Stimulated activated naive CD8-positive, alpha-beta T cell treated with anti-CD3 and anti-CD28 coated beads, Interleukin-15, amount 100 ng/mL, for 72 hours (primary cell): ENCODE measurements at regions not wholly inside any gene's neighbourhood (a gene's known extent, or its start where the extent isn't known, plus 50 kb on each side); places are given as distances from the start of the nearest gene placed in this dataset.
"Not testable (repeated sequence)": the region's sequence is repeated elsewhere in the genome, so short reads cannot be mapped to it uniquely, and the experiment has no call there.

Experiments
- ATAC-seq: fragments of 150-1000 bp; cut with Tn5 transposase; 2 replicates; pipeline ENCODE4 v1.10.0; 2021; ENCODE audit warnings: mild to moderate bottlenecking, moderate library complexity
- DNase-seq, 2 donors: peaks; one replicate each; pipeline ENCODE4 v3.0.0; 2021 to 2022
- H3K27ac Mint-ChIP-seq, 2 donors: one replicate each; pipeline ENCODE4 v1.8.0; 2022; ENCODE audit warnings: mild to moderate bottlenecking in 2 of 2, mixed read lengths in 2 of 2, moderate library complexity in 2 of 2
- H3K27me3 Mint-ChIP-seq: one replicate; pipeline ENCODE4 v1.8.0; 2022; ENCODE audit warnings: mixed read lengths
- H3K4me1 Mint-ChIP-seq: one replicate; pipeline ENCODE4 v1.8.0; 2022; ENCODE audit warnings: mild to moderate bottlenecking, mixed read lengths
- H3K4me3 Mint-ChIP-seq, 2 donors: one replicate each; pipeline ENCODE4 v1.8.0; 2022; ENCODE audit warnings: mild to moderate bottlenecking in 2 of 2, mixed read lengths in 2 of 2, moderate library complexity in 1 of 2
- H3K9me3 Mint-ChIP-seq, 2 donors: one replicate each; pipeline ENCODE4 v1.8.0; 2022; ENCODE audit warnings: mixed read lengths in 2 of 2

GRCh38 chr12:58090685-58091084, 149.3 kb downstream of the ATP23 start:
- Mint-ChIP-seq H3K9me3 (no peaks in the 10 kb centered on the region), H3K4me3 (no peak overlapping the region), H3K27me3 (peaks cover 21% of the 10 kb centered on the region), H3K4me1 (no peaks in the 10 kb centered on the region), H3K27ac (no peak overlapping the region)
- DNase-seq, result no peak
- ATAC-seq, result no peak

GRCh38 chr12:58095002-58095401, 153.6 kb downstream of the ATP23 start:
- H3K4me1 Mint-ChIP-seq, result no peaks in the 10 kb centered on the region
- no peaks in the 10 kb centered on the region for H3K9me3 Mint-ChIP-seq
- no peak for DNase-seq
- H3K27me3 Mint-ChIP-seq, result peaks cover 16% of the 10 kb centered on the region
- no peak for ATAC-seq
- no peak overlapping the region for H3K4me3 Mint-ChIP-seq
- H3K27ac Mint-ChIP-seq, result no peak overlapping the region

DNA sequence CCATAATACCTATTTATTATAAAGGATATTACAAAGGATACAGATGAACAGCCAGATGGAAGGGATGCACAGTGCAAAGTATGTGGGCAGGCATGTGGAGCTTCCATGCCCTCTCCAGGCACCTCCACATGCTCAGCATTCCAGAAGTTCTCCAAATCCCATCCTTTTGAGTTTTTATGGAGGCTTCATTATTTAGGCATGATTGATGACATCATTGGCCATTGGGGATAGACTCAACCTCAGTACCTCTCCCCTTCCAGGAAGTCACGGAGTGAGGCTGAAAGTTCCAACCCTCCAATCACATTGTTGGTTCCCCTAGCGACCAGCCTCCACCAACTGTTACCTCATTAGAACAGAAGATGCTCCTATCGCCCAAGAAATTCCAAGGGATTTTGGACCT, 156.4 kb downstream of the ATP23 start:
- peaks cover 16% of the 10 kb centered on the region for H3K27me3 Mint-ChIP-seq
- no peaks in the 10 kb centered on the region for H3K9me3 Mint-ChIP-seq
- no peak for DNase-seq
- no peaks in the 10 kb centered on the region for H3K4me1 Mint-ChIP-seq
- no peak for ATAC-seq
- H3K27ac Mint-ChIP-seq, result no peak overlapping the region
- no peak overlapping the region for H3K4me3 Mint-ChIP-seq

- peaks cover 6% of the 10 kb centered on the region for H3K27me3 Mint-ChIP-seq
- DNase-seq (no peak), ATAC-seq (no peak)
- H3K9me3 Mint-ChIP-seq, result no peaks in the 10 kb centered on the region
- no peaks in the 10 kb centered on the region for H3K4me1 Mint-ChIP-seq
- no peak overlapping the region for H3K27ac Mint-ChIP-seq
- H3K4me3 Mint-ChIP-seq, result no peak overlapping the region
Observed at GRCh38 chr12:58099476-58099875, 158.1 kb downstream of the ATP23 start.

DNA sequence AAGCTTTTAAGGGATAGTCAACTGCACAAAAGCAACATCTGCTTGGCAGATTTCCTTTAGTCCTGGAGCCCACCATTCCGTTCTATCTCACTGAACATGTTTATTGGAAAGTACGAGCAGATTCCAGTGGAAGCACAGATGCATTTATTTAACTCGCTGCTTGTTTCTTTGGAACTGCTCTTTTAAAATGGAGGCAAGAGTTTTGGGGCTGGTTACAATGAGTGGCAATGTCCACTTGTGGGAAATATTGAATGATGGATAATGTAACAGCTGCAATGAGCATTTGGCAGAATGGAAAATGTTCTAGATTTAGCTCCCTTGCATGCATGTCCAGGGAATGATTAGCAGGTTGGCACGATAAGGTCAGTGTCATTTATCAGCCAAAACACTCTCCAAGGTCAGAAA, 163.0 kb downstream of the ATP23 start:
- ATAC-seq (no peak), DNase-seq (no peak)
- peaks cover 0 to 4% of the 10 kb centered on the region in 2 donors for H3K9me3 Mint-ChIP-seq
- no peaks in the 10 kb centered on the region for H3K4me1 Mint-ChIP-seq
- H3K27ac Mint-ChIP-seq, result no peak overlapping the region
- H3K27me3 Mint-ChIP-seq, result peaks cover 5% of the 10 kb centered on the region
- no peak overlapping the region for H3K4me3 Mint-ChIP-seq

DNA sequence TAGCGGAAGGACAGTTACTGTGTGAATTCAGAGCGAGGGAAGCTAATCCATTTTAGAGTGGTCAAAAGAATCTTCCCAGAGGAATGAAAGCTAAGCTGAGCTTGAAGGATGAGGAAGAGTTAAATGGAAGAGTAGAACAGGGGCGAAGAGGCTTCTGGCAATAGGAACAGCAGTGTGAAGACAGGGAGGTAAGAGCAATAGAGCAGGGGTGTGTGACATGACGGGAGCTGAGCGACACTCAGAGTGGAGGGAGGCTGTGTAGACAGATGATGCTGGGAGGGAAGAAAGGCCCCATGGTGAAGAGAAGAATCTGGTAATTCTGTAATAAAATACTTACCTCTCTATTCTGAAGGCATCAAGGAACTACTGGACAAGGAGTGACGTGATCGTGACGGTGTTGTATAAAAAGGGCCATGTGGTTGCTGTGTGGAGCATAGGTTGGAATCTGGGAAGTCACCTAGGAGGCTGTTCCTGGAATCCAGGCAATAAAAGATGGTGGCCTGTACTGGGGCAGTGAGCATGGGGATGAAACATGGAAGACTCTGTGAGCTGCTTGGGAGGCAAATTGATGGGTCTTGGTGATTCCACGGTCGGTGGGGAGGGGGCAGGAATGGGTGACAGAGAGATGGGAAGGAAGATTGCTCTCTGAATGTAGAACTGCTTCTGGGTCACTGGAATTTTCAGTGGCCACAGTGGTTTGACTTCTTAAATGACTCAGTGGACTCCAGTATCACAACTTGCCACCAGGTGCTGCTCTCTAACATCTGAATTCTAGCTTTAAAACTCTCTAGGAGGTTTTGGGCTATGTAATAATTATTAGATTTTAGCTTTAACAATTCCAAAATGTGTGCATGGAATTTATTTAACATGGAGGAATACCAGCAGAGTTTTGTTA, 164.1 kb downstream of the ATP23 start:
- no peak for ATAC-seq

GRCh38 chr12:58106195-58106594, 164.8 kb downstream of the ATP23 start:
- Mint-ChIP-seq H3K4me3 (no peak overlapping the region), H3K27ac (no peak overlapping the region), H3K9me3 (peaks cover 0 to 4% of the 10 kb centered on the region in 2 donors), H3K4me1 (no peaks in the 10 kb centered on the region), H3K27me3 (no peaks in the 10 kb centered on the region)
- DNase-seq (no peak), ATAC-seq (no peak)

More for the DNA sequence above, 164.1 kb downstream of the ATP23 start:
- Mint-ChIP-seq H3K4me3 (no peak overlapping the region), H3K9me3 (peaks cover 0 to 4% of the 10 kb centered on the region in 2 donors), H3K4me1 (no peaks in the 10 kb centered on the region), H3K27me3 (no peaks in the 10 kb centered on the region), H3K27ac (no peak overlapping the region)
- DNase-seq, result no peak

DNA sequence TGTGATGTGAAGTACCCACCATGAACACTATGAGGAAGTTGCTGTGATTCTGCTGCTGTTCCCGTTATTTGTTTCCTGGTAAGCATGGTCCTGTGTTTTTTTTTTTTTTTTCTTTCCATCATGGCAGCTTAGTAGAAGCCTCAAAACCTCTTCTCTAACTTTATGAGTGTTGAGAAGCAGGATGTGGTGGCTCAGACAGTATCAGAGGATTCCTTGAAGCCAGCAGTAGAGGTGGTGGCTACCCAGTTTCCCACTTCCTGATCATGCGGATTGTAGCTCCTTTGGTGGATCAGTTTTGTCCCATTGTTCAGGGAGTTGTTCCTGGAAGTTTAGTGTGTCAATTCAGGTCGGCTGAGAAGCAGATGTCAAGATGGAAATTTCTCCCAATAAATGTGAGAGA, 175.8 kb downstream of the ATP23 start:
- Mint-ChIP-seq H3K27me3 (peaks cover 7% of the 10 kb centered on the region), H3K4me1 (no peaks in the 10 kb centered on the region), H3K4me3 (no peak overlapping the region), H3K9me3 (no peaks in the 10 kb centered on the region), H3K27ac (no peak overlapping the region)
- ATAC-seq (no peak), DNase-seq (no peak)

GRCh38 chr12:58117667-58118066, 176.3 kb downstream of the ATP23 start:
- no peak overlapping the region for H3K27ac Mint-ChIP-seq
- no peaks in the 10 kb centered on the region for H3K9me3 Mint-ChIP-seq
- ATAC-seq (no peak), DNase-seq (no peak)
- H3K27me3 Mint-ChIP-seq, result peaks cover 7% of the 10 kb centered on the region
- no peak overlapping the region for H3K4me3 Mint-ChIP-seq
- H3K4me1 Mint-ChIP-seq, result no peaks in the 10 kb centered on the region

- H3K9me3 Mint-ChIP-seq, H3K4me1 Mint-ChIP-seq, H3K27me3 Mint-ChIP-seq, H3K4me3 Mint-ChIP-seq, DNase-seq, H3K27ac Mint-ChIP-seq, ATAC-seq: not testable (repeated sequence)
Observed at GRCh38 chr12:58125761-58126160, 184.4 kb downstream of the ATP23 start.

DNA sequence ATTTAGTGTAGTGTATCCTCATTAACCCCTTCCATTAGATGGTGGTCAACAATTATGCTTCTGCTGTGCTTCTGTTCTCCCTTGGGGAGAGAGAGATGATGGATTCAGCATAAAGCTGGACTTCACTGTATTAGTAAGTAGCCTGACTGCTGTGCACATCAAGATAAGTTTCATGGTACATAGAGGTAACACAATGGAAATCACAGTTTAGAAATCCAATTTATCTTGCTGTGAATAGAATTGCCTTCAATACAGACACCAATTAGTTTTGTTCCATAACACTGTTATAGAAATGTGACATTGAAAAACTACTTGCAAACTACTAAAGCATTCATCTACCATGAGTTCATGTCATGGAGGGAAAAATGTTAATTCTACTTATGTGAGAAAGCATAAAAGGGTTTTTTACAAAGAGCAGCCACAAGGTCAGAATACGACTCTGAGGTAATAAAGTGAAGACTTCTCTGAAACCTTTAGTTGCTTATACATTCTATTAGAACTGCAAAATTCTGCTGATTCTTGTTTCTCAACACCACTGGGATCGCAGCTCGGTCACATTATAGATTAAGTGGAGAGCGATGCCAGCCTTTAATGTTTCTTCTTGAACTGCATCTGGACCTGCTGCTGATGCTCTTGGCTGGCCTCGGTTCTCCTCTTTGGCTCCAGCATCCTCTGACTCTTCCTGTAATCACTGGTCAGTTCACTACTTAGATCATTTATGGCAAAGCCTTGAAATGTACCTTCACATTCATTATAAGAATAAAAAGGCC, 190.8 kb downstream of the ATP23 start:
- Mint-ChIP-seq H3K4me3 (no peak overlapping the region), H3K4me1 (no peaks in the 10 kb centered on the region), H3K27me3 (no peaks in the 10 kb centered on the region), H3K27ac (no peak overlapping the region), H3K9me3 (no peaks in the 10 kb centered on the region)
- DNase-seq (no peak), ATAC-seq (no peak)

DNA sequence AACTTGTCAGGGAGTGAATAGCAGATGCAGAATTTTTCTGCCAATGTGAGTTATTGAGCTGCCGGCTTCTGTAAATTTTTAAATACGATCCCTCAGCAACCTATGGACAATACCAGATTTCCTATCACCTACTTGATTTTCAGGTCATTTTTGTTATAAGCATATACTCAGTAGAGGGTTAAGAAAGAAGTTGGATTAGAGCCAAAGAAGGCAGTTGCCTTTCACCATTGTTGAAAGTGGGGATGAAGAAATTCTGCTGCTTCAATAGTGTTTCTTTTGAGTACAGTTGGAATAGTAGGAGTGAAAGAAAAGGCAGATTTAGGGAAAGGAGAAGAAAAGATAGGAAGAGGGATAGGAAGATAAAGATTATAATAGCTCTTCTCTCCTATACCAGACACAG, 197.1 kb downstream of the ATP23 start:
- H3K4me1 Mint-ChIP-seq, result no peaks in the 10 kb centered on the region
- H3K27ac Mint-ChIP-seq, result no peak overlapping the region
- ATAC-seq (no peak), DNase-seq (no peak)
- H3K9me3 Mint-ChIP-seq, result no peaks in the 10 kb centered on the region
- H3K27me3 Mint-ChIP-seq, result no peaks in the 10 kb centered on the region
- no peak overlapping the region for H3K4me3 Mint-ChIP-seq

GRCh38 chr12:58139894-58140293, 198.5 kb downstream of the ATP23 start:
- Mint-ChIP-seq H3K9me3 (peaks cover 0 to 3% of the 10 kb centered on the region in 2 donors), H3K4me3 (no peak overlapping the region), H3K4me1 (no peaks in the 10 kb centered on the region), H3K27me3 (no peaks in the 10 kb centered on the region), H3K27ac (no peak overlapping the region)
- ATAC-seq (no peak), DNase-seq (no peak)

DNA sequence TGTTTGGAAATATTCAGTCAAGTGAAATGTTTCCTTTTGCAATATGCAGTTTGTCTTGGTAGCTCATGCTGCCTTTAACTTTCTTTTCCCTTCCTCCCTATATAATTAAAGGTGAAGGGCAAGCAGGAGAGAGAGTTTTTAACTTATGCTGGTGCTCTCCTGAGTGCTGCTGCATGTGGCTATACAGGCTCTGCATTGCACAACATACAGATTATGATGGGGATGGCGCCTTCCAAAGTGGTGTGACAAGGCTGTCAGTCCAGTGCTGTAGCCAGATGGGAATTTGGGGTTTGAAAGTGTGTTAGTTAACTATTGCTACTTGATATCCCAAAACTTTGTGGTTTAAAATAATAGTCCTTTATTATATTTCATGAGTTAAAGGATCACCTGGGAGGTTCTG, 199.0 kb downstream of the ATP23 start:
- DNase-seq (no peak), ATAC-seq (no peak)
- Mint-ChIP-seq H3K4me3 (no peak overlapping the region), H3K27ac (no peak overlapping the region), H3K4me1 (no peaks in the 10 kb centered on the region), H3K27me3 (peaks cover 2% of the 10 kb centered on the region), H3K9me3 (peaks cover 0 to 8% of the 10 kb centered on the region in 2 donors)

GRCh38 chr12:58142991-58143390, 201.6 kb downstream of the ATP23 start:
- DNase-seq (no peak), ATAC-seq (no peak)
- Mint-ChIP-seq H3K27ac (no peak overlapping the region), H3K4me3 (no peak overlapping the region), H3K9me3 (peaks cover 13 to 17% of the 10 kb centered on the region in 2 donors), H3K27me3 (peaks cover 8% of the 10 kb centered on the region), H3K4me1 (no peaks in the 10 kb centered on the region)

DNA sequence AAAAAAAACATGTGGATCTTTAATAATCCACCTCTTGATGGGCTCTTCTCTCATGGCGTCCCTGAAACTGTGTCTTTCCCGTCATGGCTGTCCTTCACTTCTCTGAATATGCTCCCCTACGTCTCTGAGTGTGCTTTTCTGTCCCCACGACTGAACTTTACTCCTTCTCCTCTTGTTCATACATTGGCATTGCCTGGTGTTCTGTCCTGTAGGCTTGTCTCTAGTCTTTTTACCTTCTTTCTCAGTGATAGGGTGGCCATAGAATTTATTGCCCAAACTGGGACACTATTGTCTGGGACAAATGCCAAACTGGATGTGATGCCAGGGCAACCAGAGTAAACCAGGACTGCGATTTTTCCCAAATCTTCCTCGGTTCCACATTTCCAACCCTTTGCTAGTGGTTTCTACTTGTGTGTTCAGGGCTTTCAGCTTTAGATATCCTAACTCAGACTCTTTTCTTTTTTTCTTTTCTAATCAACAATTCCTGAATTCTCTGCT, 202.2 kb downstream of the ATP23 start:
- no peak for DNase-seq
- H3K4me1 Mint-ChIP-seq, result no peaks in the 10 kb centered on the region
- no peak overlapping the region for H3K27ac Mint-ChIP-seq
- no peak overlapping the region for H3K4me3 Mint-ChIP-seq
- peaks cover 13 to 17% of the 10 kb centered on the region in 2 donors for H3K9me3 Mint-ChIP-seq
- no peak for ATAC-seq
- H3K27me3 Mint-ChIP-seq, result peaks cover 8% of the 10 kb centered on the region
